Colon (tissue), 2 donors: ENCODE measurements at regions not wholly inside any gene's neighbourhood (a gene's known extent, or its start where the extent isn't known, plus 50 kb on each side); places are given as distances from the start of the nearest gene placed in this dataset.

Experiments
- FAIRE-seq: peaks from 2 replicates; lab custom pipeline; 2012; peaks lifted over from hg19 to GRCh38; lab: Jason Lieb, UNC
- donor health status: control.
- donor health status: control.

DNA sequence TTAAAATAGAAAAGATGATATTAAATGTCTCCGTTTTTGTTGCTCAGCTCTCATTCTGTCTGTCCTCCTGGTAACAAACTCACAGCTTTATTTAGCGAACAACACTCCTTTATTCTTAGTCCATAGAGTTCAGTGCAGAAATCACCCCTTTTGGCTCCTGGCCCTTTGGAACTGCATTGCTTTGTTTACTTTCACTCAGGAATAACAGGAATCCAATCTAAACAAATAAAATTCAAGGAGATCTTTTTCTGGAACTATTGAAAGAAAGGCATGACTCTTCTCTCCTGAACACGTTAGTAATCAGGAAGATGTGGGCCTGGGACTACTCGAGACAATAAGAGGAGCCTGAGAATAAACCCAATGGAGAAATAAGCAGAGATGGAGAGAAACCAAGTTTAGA is 409.2 kb downstream of the DIPK2A start:
- FAIRE-seq, result no peak

- FAIRE-seq, result no peak
Observed at GRCh38 chr3:144381607-144382006, 410.0 kb downstream of the DIPK2A start.

DNA sequence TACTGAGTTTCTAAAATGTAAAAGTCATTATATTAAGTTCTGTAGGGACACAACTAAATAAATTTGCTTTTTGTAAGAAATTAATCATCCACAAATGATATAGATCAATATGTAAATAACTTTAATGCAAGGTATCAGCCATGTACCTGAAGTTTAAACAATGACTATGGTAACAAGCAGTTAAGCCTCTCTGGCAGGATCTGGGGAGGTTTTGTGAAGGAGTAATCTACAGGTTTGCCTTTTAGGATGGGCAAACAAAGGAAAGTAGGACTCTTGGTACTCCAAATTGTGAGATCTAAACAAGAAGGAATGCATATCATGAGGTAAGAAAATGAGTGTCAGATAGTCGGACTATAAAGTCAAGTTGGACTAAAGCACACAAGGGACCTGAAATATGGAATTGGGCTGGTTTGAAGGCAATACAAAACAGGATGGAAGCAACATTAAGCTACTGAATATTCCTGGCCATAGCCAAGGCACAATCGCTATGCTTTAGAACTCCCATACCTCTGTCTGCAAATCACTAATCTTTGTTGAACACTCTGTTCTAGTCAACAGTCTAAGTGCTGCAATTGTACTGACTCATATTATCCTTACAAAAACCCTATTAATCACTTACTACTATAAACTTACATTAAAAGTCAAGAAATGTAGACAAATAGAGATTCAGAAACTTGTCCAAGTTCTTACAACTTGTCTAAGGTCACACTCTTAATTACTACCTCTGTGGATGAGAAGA is 412.8 kb downstream of the DIPK2A start:
- no peak for FAIRE-seq

- FAIRE-seq, result no peak
Observed at GRCh38 chr3:144390786-144391185, 419.2 kb downstream of the DIPK2A start.

DNA sequence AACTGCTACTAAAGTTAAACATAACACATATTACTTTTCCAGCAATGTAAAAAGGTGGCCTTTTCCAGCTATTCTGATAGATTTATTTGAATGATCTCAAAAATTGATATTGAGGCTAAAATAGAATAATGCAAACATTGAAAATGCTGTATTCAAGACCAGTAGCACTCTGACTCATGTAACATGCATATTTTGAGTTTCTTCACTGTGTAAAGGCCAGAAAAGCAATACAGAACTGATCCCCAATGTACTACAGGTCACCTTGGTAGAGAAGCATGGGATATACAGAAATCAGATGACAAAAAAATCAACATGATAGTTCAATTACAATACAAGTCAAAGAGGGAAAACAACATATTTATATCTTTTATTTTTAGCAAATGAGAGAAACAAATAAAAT is 419.6 kb downstream of the DIPK2A start:
- no peak for FAIRE-seq

GRCh38 chr3:144394032-144394431 is 422.4 kb downstream of the DIPK2A start:
- FAIRE-seq, result no peak

GRCh38 chr3:144402430-144402829 is 430.8 kb downstream of the DIPK2A start:
- FAIRE-seq, result no peak

DNA sequence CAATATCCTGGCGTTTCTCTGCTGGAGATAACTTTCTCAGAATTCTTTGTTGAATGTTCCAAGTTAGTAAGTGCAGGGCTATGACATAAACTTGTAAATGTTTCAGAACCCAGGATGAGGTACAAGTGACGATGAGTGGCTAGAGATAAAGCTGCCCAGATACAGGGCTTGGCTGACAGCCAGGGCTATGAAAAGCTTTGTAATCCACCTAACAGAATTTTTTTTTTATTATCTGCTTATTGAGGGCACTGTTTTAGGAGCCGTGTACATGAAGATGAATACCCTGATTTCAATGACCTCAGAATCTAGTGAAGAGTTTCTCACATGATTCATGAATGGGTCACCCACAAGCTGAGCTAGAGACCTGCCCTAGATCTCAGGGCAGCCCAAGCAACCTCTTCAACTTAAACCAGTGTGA is 431.4 kb downstream of the DIPK2A start:
- FAIRE-seq, result no peak

DNA sequence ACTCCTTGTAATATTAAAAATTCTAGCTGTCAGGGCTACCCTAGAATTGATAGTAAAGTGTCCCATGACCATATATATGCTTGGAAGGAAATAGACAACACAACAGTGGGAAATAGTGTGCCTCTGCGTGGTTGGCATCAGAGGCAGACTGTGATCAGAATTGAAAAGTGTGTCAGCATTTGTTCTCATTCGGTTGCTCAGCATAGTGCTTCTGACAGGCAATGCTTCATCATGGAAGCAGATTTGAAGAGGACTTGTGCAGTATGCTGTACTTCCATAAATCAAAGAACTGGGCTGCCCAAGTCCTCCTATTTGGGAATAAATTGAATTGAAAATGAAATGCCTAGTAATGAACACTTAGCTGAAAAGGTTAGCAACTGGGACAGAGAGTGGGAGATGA is 435.7 kb downstream of the DIPK2A start:
- no peak for FAIRE-seq

GRCh38 chr3:144409319-144409718 is 437.7 kb downstream of the DIPK2A start:
- no peak for FAIRE-seq

- FAIRE-seq, result no peak
Observed at GRCh38 chr3:144413068-144413467, 441.4 kb downstream of the DIPK2A start.

DNA sequence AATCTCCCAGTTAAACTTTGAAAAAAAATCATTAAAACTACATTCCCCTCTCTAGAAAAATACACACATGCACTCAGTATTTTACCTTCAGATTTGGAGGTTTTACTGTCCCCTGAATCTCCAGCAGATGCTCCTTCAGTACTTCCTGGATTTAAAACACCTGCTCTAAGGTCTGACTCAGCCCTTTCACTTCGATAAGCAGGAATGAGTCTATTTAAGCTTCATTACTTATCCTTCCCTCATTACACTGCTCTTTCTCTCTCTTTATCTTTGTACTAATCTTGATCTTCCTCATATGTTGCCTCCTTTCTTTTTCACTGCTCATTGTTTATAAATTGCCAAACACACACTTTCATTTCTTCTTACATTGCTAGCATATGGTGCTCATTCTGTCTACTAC is 443.9 kb downstream of the DIPK2A start:
- FAIRE-seq, result no peak

DNA sequence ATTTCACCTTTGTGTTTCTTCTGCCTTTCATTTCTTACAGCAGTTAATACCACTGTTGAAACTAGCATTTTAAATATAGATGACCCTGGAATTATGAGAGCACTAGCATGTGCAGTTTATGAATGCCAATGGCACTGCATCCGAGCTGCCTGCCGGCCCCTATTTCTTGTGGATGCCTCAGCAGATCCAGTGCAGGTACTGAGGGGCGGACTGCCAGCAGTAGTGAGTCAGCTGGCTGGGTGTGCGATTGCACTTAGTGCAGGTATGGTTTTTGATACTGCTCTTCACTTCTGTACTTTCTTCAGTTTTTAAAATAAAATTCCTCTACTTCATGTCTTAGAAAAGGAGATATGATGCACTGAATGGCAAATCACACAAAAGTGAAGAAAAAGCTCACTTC is 453.0 kb downstream of the DIPK2A start:
- FAIRE-seq, result no peak

DNA sequence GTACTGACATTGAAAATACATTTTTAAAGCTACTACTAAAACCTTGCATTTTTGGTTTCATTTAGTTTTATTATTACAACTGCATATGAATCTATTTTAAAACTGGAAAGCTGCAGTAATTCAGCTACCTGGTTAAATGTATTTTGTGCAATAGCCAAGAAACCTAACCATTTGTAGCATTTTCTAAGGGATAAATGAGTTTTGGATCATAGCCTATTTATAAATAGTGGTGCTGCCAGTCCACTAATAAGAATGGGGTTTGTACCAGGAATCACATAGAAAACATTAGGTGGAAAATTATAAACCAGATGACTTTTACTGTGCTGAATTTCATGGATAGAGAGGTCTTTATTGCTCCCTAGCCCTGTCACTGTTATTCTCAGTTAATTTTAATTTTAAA is 454.7 kb downstream of the DIPK2A start:
- FAIRE-seq, result no peak

- FAIRE-seq, result no peak
Observed at GRCh38 chr3:144426967-144427366, 455.3 kb downstream of the DIPK2A start.

- no peak for FAIRE-seq
Observed at GRCh38 chr3:144429719-144430121, 458.1 kb downstream of the DIPK2A start.

DNA sequence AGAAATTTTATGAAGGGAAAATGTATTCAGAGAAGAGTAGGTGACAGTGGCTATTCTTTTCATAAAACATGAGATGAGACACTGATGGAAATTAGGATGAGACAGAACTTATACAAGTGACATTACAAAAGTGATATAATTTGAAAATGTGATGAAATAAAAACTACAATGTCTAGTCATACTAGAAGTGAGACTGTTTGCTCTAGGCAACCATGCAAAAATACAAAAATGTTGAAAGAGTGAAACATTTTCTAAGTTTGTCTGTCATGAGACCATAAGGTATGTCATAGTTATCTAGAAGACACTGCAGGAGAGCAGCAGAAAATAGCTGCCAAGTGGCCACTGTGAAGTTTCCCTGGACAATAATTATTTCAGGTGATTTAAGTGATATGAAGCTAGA is 459.5 kb downstream of the DIPK2A start:
- no peak for FAIRE-seq

GRCh38 chr3:144433006-144433405 is 461.4 kb downstream of the DIPK2A start:
- FAIRE-seq, result no peak

GRCh38 chr3:144437989-144438388 is 466.4 kb downstream of the DIPK2A start:
- FAIRE-seq, result no peak

DNA sequence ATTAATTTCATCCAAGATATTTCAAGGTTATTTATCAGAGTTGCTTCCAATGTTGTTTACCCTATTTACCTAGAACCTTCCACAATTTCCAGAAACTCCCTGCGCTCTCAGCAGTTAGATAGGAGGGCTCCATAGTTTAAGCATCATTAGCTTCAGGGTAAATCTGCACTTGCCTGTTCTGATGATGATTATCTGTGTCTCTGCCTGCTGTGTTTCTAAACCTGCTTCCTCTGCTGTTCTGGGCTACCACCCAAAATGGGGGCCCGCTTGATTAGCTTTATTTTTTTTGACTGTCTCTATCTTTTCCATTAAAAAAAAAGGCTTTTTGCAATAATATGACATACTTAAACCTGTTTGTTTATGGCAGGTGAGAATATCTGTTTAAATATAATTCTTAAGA is 472.4 kb downstream of the DIPK2A start:
- no peak for FAIRE-seq

DNA sequence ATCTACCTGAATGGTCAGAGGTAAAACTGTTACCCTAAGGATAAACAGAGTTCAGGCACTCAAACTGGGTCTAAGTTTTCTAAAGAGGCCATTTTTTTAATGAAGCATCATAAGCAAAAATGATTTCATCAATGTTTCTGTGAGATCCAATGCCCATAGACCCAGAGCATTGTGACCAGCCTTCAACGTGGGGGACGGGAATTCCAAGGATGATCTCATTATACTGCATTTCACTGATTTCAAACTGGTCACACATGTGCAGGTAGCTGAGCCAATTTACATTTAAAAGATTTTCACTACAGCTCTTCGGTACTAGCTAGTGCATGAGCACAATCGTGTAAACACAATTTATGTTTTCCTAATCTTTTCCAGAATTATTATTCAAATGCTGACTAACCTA is 472.9 kb downstream of the DIPK2A start:
- FAIRE-seq, result no peak

- no peak for FAIRE-seq
Observed at GRCh38 chr3:144455841-144456440, 484.3 kb downstream of the DIPK2A start.

GRCh38 chr3:144457758-144458157 is 486.1 kb downstream of the DIPK2A start:
- FAIRE-seq, result no peak

DNA sequence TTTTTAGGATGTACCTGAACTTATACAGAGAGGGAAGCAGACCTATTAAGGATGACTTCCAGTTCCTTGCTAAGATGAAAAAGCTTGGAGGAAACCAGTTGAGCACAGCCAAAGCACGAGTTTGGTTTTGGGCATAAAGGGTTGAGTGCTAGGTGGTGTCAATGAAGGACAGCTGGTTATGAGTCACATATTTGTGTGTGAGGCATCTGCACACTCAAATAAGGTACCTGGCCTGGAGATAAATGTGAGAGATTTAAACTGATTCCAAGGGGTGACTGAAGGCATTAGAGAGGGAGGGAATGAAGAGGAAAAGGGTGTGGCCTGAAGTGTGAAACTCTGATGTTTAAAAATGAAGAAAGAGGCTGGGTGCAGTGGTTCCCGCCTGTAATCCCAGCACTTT is 486.7 kb downstream of the DIPK2A start:
- no peak for FAIRE-seq
